ENCODE measurements at regions not wholly inside any gene's neighbourhood (a gene's known extent, or its start where the extent isn't known, plus 50 kb on each side); places are given as distances from the start of the nearest gene placed in this dataset.
"Not testable (repeated sequence)": the region's sequence is repeated elsewhere in the genome, so short reads cannot be mapped to it uniquely, and the experiment has no call there.

DNA sequence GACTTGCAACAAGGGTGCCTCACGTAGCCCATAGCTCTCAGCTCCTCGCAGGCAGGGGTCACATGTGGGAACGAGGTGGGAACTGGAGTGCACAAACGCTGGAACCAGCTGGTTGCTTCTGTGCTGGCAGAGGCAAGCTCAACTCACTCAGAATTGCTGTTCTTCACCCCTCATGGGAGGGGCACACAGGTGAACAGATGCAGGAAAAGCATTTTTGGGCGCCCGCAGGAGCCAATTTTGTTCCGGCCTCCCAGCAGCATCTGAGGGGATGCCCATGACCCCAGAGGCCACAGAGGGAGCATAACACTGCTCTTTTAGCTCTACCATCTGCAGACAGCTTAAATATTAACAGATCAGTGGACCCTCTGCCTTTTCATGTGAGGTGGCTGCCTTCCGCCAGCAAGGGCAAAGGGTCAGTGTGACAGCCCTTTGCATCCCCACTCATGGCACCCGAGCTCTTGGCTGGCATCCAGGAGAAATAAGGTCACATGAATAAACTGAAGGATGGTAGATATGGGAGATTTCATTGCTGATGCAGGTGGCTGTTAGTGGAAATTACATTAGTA lies 196.2 kb downstream of the SLCO4C1 start:
- H3K4me3 ChIP-seq (ENCODE audit: low read length), result no peak overlapping the region
- H3K9me3 ChIP-seq (ENCODE audit: low read length), result no peaks in the 10 kb centered on the region
- TF ChIP-seq EZH2 (IDR thresholded peaks at IDR 0.05; ENCODE audit: low read length, unreplicated experiment) (no peak), EZH2phosphoT487 (IDR thresholded peaks at IDR 0.05; ENCODE audit: borderline replicate concordance, low read length) (no peak)
- TF ChIP-seq, protein P1, sequence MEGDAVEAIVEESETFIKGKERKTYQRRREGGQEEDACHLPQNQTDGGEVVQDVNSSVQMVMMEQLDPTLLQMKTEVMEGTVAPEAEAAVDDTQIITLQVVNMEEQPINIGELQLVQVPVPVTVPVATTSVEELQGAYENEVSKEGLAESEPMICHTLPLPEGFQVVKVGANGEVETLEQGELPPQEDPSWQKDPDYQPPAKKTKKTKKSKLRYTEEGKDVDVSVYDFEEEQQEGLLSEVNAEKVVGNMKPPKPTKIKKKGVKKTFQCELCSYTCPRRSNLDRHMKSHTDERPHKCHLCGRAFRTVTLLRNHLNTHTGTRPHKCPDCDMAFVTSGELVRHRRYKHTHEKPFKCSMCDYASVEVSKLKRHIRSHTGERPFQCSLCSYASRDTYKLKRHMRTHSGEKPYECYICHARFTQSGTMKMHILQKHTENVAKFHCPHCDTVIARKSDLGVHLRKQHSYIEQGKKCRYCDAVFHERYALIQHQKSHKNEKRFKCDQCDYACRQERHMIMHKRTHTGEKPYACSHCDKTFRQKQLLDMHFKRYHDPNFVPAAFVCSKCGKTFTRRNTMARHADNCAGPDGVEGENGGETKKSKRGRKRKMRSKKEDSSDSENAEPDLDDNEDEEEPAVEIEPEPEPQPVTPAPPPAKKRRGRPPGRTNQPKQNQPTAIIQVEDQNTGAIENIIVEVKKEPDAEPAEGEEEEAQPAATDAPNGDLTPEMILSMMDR (conservative IDR thresholded peaks at IDR 0.05; ENCODE audit: low read depth, low read length), result no peak
- ATAC-seq (no peak), DNase-seq (no peak)
- intact Hi-C loops (cut with micrococcal nuclease), result no loop called here
- no peaks in the 10 kb centered on the region for H3K79me2 ChIP-seq (ENCODE audit: low read length)
- H3K9me2 ChIP-seq (replicated peaks; ENCODE audit: low read length), result no peaks in the 10 kb centered on the region
- ChIA-PET POLR2A (ENCODE audit: unreplicated experiment) (no interaction called here), CTCF (no interaction called here)
- H3F3A ChIP-seq (ENCODE audit: low read length, unreplicated experiment), result no peaks in the 10 kb centered on the region
- H4K20me1 ChIP-seq (ENCODE audit: low read length), result 0 out of 2 replicates have a peak, but pooled peaks cover 3% of the 10 kb centered on the region
- H2AFZ ChIP-seq (ENCODE audit: low read length), result no peak overlapping the region
- no peak overlapping the region for H3K9ac ChIP-seq (ENCODE audit: low read length)
- H3K4me2 ChIP-seq (ENCODE audit: low read length), result no peak overlapping the region
- no TSS peak for BruUV-seq (replicated peaks)
- H3K4me1 ChIP-seq (ENCODE audit: insufficient read depth, low read length), result no peaks in the 10 kb centered on the region
- H3K27me3 ChIP-seq (ENCODE audit: low read length), result peaks cover 18% of the 10 kb centered on the region
- H3K27ac ChIP-seq (ENCODE audit: low read length), result no peak overlapping the region
- no peaks in the 10 kb centered on the region for H3K36me3 ChIP-seq (ENCODE audit: low read depth, low read length)

DNA sequence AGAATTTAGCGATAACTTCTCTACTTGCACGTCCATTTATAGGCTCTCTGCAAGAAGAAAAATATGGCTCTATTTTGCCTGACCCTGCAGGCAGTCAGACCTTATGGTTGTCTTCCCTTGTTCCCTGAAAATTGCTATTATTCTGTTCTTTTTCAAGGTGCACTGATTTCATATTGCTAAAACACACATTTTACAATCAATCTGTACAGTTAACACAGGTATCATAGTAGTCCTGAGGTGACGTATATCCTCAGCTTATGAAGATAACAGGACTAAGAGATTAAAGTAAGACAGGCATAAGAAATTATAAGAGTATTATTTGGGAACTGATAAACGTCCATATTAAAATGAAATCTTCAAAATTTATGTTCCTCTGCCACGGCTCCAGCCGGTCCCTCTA lies 197.0 kb downstream of the SLCO4C1 start:
- DNase-seq; intact Hi-C loops (cut with micrococcal nuclease); H3K79me2 ChIP-seq (ENCODE audit: low read length); H4K20me1 ChIP-seq (ENCODE audit: low read length); BruUV-seq (replicated peaks); H3K9me3 ChIP-seq (ENCODE audit: low read length); H2AFZ ChIP-seq (ENCODE audit: low read length); H3K4me3 ChIP-seq (ENCODE audit: low read length); H3K4me1 ChIP-seq (ENCODE audit: insufficient read depth, low read length); POLR2A ChIA-PET (ENCODE audit: unreplicated experiment); H3F3A ChIP-seq (ENCODE audit: low read length, unreplicated experiment); H3K9ac ChIP-seq (ENCODE audit: low read length); H3K4me2 ChIP-seq (ENCODE audit: low read length); H3K27ac ChIP-seq (ENCODE audit: low read length); H3K36me3 ChIP-seq (ENCODE audit: low read depth, low read length); CTCF ChIA-PET; H3K9me2 ChIP-seq (replicated peaks; ENCODE audit: low read length); ATAC-seq: not testable (repeated sequence)
- H3K27me3 ChIP-seq (ENCODE audit: low read length), result peaks cover 18% of the 10 kb centered on the region

GRCh38 chr5:102098606-102099005 lies 197.5 kb downstream of the SLCO4C1 start:
- H3K9me3 ChIP-seq (ENCODE audit: low read length); intact Hi-C loops (cut with micrococcal nuclease); BruUV-seq (replicated peaks); DNase-seq; POLR2A ChIA-PET (ENCODE audit: unreplicated experiment); H3K79me2 ChIP-seq (ENCODE audit: low read length); H3K36me3 ChIP-seq (ENCODE audit: low read depth, low read length); H3K9me2 ChIP-seq (replicated peaks; ENCODE audit: low read length); CTCF ChIA-PET; H3K27ac ChIP-seq (ENCODE audit: low read length); H3K4me2 ChIP-seq (ENCODE audit: low read length); H3K4me3 ChIP-seq (ENCODE audit: low read length); H3F3A ChIP-seq (ENCODE audit: low read length, unreplicated experiment); H3K9ac ChIP-seq (ENCODE audit: low read length); H3K4me1 ChIP-seq (ENCODE audit: insufficient read depth, low read length); H2AFZ ChIP-seq (ENCODE audit: low read length); ATAC-seq; H4K20me1 ChIP-seq (ENCODE audit: low read length): not testable (repeated sequence)
- H3K27me3 ChIP-seq (ENCODE audit: low read length), result peaks cover 18% of the 10 kb centered on the region

- no peaks in the 10 kb centered on the region for H3K36me3 ChIP-seq (ENCODE audit: low read depth, low read length)
- no peaks in the 10 kb centered on the region for H3F3A ChIP-seq (ENCODE audit: low read length, unreplicated experiment)
- ATAC-seq (peak; percentile 93), DNase-seq (peak; percentile 53)
- H3K4me1 ChIP-seq (ENCODE audit: insufficient read depth, low read length), result no peaks in the 10 kb centered on the region
- TF ChIP-seq EZH2 (IDR thresholded peaks at IDR 0.05; ENCODE audit: low read length, unreplicated experiment), result no peak
- TF ChIP-seq, protein P1 (conservative IDR thresholded peaks at IDR 0.05; ENCODE audit: low read depth, low read length), result peak; percentile 72
- no peak for TF ChIP-seq EZH2phosphoT487 (IDR thresholded peaks at IDR 0.05; ENCODE audit: borderline replicate concordance, low read length)
- no peak overlapping the region for H3K27ac ChIP-seq (ENCODE audit: low read length)
- intact Hi-C loops (cut with micrococcal nuclease), result loop anchor here (5.0 kb wide), 1 partner anchor 148 kb away; no protein-coding TSS in a partner anchor
- 0 out of 2 replicates have a peak, but pooled peaks cover 14% of the 10 kb centered on the region for H3K27me3 ChIP-seq (ENCODE audit: low read length)
- H3K79me2 ChIP-seq (ENCODE audit: low read length), result no peaks in the 10 kb centered on the region
- H3K9me3 ChIP-seq (ENCODE audit: low read length), result no peaks in the 10 kb centered on the region
- ChIA-PET POLR2A (ENCODE audit: unreplicated experiment) (no interaction called here), CTCF (no interaction called here)
- H3K4me2 ChIP-seq (ENCODE audit: low read length), result no peak overlapping the region
- H3K4me3 ChIP-seq (ENCODE audit: low read length), result no peak overlapping the region
- H3K9me2 ChIP-seq (replicated peaks; ENCODE audit: low read length), result no peaks in the 10 kb centered on the region
- H2AFZ ChIP-seq (ENCODE audit: low read length), result no peak overlapping the region
- no peaks in the 10 kb centered on the region for H4K20me1 ChIP-seq (ENCODE audit: low read length)
- H3K9ac ChIP-seq (ENCODE audit: low read length), result no peak overlapping the region
- no TSS peak for BruUV-seq (replicated peaks)
Observed at GRCh38 chr5:102090770-102091169, 205.3 kb downstream of the SLCO4C1 start.

Measured in PC-3 (cell line).